Mesendoderm (in vitro differentiated cells): ENCODE measurements at regions not wholly inside any gene's neighbourhood (a gene's known extent, or its start where the extent isn't known, plus 50 kb on each side); places are given as distances from the start of the nearest gene placed in this dataset.

Experiments used
- DNase-seq: peaks from one replicate; pipeline ENCODE4 v3.0.0; 2013
- H2AK5ac ChIP-seq: 2 replicates; pipeline ENCODE4 v1.6.1; 2013; ENCODE audit warnings: low read length, inconsistent platforms
- H2BK120ac ChIP-seq: 2 replicates; pipeline ENCODE4 v1.6.1; 2013; ENCODE audit warnings: low read depth, mild to moderate bottlenecking, low read length, moderate library complexity, mixed read lengths
- H2BK15ac ChIP-seq: replicated peaks from 2 replicates; pipeline ENCODE4 v1.6.1; 2013; ENCODE audit warnings: low read depth, mild to moderate bottlenecking, moderate library complexity
- H2BK5ac ChIP-seq: 2 replicates; pipeline ENCODE4 v1.6.1; 2013; ENCODE audit warnings: low read length, inconsistent platforms
- H3K18ac ChIP-seq: 2 replicates; pipeline ENCODE4 v1.6.1; 2013; ENCODE audit warnings: mild to moderate bottlenecking, low read length, mixed read lengths
- H3K23ac ChIP-seq: one replicate; pipeline ENCODE4 v1.6.1; 2013; ENCODE audit warnings: low read length
- H3K27ac ChIP-seq: 2 replicates; pipeline ENCODE4 v1.5.1; 2013; ENCODE audit warnings: low read depth, mild to moderate bottlenecking, inconsistent platforms, low read length, moderate library complexity
- H3K27me3 ChIP-seq: 2 replicates; pipeline ENCODE4 v1.6.1; 2013; ENCODE audit warnings: low read length, control low read depth, mild to moderate bottlenecking, inconsistent platforms; ENCODE audit not compliant: insufficient read depth, poor library complexity
- H3K36me3 ChIP-seq: 2 replicates; pipeline ENCODE4 v1.6.1; 2013; ENCODE audit warnings: low read length, inconsistent platforms; ENCODE audit not compliant: control insufficient read depth, insufficient read depth
- H3K4ac ChIP-seq: one replicate; pipeline ENCODE4 v1.6.1; 2013; ENCODE audit warnings: low read depth, mild to moderate bottlenecking, low read length, moderate library complexity
- H3K4me1 ChIP-seq: 2 replicates; pipeline ENCODE4 v1.6.1; 2013; ENCODE audit warnings: low read depth, low read length, inconsistent platforms; ENCODE audit not compliant: control insufficient read depth
- H3K4me2 ChIP-seq: 2 replicates; pipeline ENCODE4 v1.6.1; 2013; ENCODE audit warnings: low read length
- H3K4me3 ChIP-seq: 2 replicates; pipeline ENCODE4 v1.5.1; 2013; ENCODE audit warnings: mild to moderate bottlenecking, low read length
- H3K56ac ChIP-seq: one replicate; pipeline ENCODE4 v1.6.1; 2013; ENCODE audit warnings: low read length
- H3K79me1 ChIP-seq: 2 replicates; pipeline ENCODE4 v1.6.1; 2013; ENCODE audit warnings: low read length, inconsistent platforms
- H3K79me2 ChIP-seq: 2 replicates; pipeline ENCODE4 v1.6.1; 2013; ENCODE audit warnings: mild to moderate bottlenecking, low read length; ENCODE audit not compliant: control insufficient read depth, insufficient read depth
- H3K9ac ChIP-seq: 2 replicates; pipeline ENCODE4 v1.6.1; 2013; ENCODE audit warnings: low read length, inconsistent platforms
- H4K5ac ChIP-seq: one replicate; pipeline ENCODE4 v1.6.1; 2013; ENCODE audit warnings: low read length
- H4K8ac ChIP-seq: one replicate; pipeline ENCODE4 v1.6.1; 2013; ENCODE audit warnings: low read depth, mild to moderate bottlenecking, control low read depth, low read length, moderate library complexity
- WGBS: extraction: QIAGEN DNeasy Blood & Tissue Kit; methylation state at CpG from one replicate; pipeline ENCODE4 v1.1.7; 2013; ENCODE audit warnings: low lambda C conversion rate, missing lambda C conversion rate; ENCODE audit not compliant: insufficient coverage; ENCODE audit errors: extremely low coverage; 5-methylcytosine and 5-hydroxymethylcytosine counted together

DNA sequence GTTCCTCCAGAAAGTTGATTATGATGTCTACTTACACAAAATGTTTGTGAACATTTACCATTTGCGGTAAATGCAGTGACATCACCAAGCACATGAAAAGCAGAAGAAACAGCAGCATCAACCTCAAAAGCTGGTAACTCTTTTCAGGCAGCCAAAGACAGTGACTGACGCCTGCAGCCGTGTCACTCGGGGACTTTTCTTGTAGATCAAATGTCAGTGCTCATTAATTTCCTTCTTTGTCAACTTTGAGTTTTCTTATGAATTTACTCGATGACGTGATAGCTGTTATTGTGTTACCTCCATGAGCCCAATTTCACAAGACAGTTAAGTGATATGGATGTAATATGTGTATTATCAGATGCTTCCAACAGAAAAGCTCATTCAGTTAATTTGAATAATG lies 92.5 kb downstream of the RIPK4 start:
- no peak overlapping the region for H2BK5ac ChIP-seq
- no peak overlapping the region for H3K23ac ChIP-seq
- DNase-seq, result no peak
- no peak overlapping the region for H3K4me3 ChIP-seq
- H4K5ac ChIP-seq, result no peak overlapping the region
- H3K4ac ChIP-seq, result no peak overlapping the region
- no peak overlapping the region for H2BK120ac ChIP-seq
- no peak overlapping the region for H3K56ac ChIP-seq
- H2AK5ac ChIP-seq, result no peak overlapping the region
- H3K9ac ChIP-seq, result no peak overlapping the region
- no peak overlapping the region for H4K8ac ChIP-seq
- H3K36me3 ChIP-seq, result no peaks in the 10 kb centered on the region
- WGBS, result no CpG with 5 or more reads among the region's 6 CpGs
- H3K79me2 ChIP-seq, result no peaks in the 10 kb centered on the region
- H3K27me3 ChIP-seq, result no peaks in the 10 kb centered on the region
- H3K18ac ChIP-seq, result no peak overlapping the region
- no peak overlapping the region for H3K27ac ChIP-seq
- peaks cover 4% of the 10 kb centered on the region for H3K4me1 ChIP-seq
- H3K79me1 ChIP-seq, result no peaks in the 10 kb centered on the region
- H3K4me2 ChIP-seq, result no peak overlapping the region
- H2BK15ac ChIP-seq, result no peak overlapping the region

DNA sequence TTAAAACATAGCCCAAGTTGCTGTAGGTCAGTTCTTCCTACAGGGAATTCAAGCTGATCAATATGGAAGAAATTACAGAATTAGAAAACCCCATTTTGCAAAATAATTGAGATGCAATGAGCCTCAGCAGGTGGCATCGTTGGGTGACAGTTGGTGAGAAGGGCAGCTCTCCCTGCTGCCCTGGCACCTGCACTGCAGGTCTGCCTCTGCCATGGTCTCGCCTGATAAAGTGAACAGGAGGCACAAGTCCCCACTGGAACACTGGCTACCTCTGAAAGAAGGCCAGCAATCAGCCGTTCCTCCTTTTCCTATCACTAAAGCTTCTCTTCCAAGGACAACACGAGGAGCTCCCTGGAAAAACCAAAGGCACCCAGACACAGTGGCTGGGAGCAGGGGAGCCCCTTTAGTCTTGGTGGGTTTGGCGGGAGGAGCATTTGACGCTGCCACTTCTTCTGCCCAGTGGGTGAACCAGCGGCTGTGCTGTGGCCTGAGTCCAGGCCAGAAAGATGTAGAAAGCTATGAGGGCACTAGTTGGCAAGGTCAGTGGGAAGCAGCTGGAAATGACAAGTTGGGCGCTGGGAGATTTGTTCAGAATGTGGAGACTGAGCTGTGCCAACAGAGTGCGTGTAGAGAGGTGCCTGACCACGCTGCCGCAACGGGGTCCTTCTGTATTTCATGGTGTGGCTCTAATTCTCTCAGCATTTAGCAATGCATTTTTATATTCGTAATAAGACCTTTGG lies 93.1 kb downstream of the RIPK4 start:
- WGBS, result no CpG with 5 or more reads among the region's 13 CpGs

DNA sequence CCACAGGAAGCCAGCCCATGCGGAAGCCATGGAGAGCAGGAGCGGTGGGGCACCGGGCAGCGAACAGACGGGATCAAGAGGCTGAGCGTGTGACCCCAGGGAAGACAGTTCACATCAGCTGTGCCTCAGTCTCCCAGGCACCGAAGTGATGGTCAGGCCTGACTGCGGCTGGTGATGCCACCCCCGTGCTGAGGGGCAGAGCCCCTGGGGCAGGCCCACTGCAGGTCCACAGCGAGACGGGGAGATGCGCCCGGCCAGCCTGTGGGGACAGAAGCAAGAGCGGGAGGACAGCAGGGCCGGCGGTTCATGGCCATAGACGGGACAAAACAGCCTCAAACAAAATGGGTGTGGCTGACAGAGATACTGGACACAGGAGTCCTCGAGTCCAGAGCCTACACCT lies 93.8 kb downstream of the RIPK4 start:
- Histone ChIP-seq H3K56ac (no peak overlapping the region), H3K4me2 (no peak overlapping the region), H3K27ac (no peak overlapping the region), H3K4ac (no peak overlapping the region), H2BK120ac (no peak overlapping the region), H2BK5ac (no peak overlapping the region), H3K36me3 (no peaks in the 10 kb centered on the region), H3K79me1 (no peaks in the 10 kb centered on the region), H4K8ac (no peak overlapping the region), H3K4me3 (no peak overlapping the region), H3K4me1 (no peaks in the 10 kb centered on the region), H3K23ac (no peak overlapping the region), H2BK15ac (no peak overlapping the region), H2AK5ac (no peak overlapping the region), H3K27me3 (no peaks in the 10 kb centered on the region), H3K79me2 (no peaks in the 10 kb centered on the region), H3K9ac (no peak overlapping the region), H3K18ac (no peak overlapping the region), H4K5ac (no peak overlapping the region)
- no peak for DNase-seq
- no CpG with 5 or more reads among the region's 18 CpGs for WGBS

More for the DNA sequence above, 93.1 kb downstream of the RIPK4 start:
- H3K27me3 ChIP-seq, result no peaks in the 10 kb centered on the region
- no peak overlapping the region for H3K4me3 ChIP-seq
- no peak overlapping the region for H3K27ac ChIP-seq
- DNase-seq, result no peak
- H2BK120ac ChIP-seq, result no peak overlapping the region
- H3K4me2 ChIP-seq, result no peak overlapping the region
- no peak overlapping the region for H3K4ac ChIP-seq
- H4K8ac ChIP-seq, result no peak overlapping the region
- H2BK15ac ChIP-seq, result no peak overlapping the region
- no peak overlapping the region for H4K5ac ChIP-seq
- H3K9ac ChIP-seq, result no peak overlapping the region
- no peak overlapping the region for H2BK5ac ChIP-seq
- no peaks in the 10 kb centered on the region for H3K79me1 ChIP-seq
- H3K36me3 ChIP-seq, result no peaks in the 10 kb centered on the region
- no peak overlapping the region for H3K18ac ChIP-seq
- H3K4me1 ChIP-seq, result peaks cover 4% of the 10 kb centered on the region
- no peak overlapping the region for H3K56ac ChIP-seq
- H3K79me2 ChIP-seq, result no peaks in the 10 kb centered on the region
- no peak overlapping the region for H2AK5ac ChIP-seq
- no peak overlapping the region for H3K23ac ChIP-seq

DNA sequence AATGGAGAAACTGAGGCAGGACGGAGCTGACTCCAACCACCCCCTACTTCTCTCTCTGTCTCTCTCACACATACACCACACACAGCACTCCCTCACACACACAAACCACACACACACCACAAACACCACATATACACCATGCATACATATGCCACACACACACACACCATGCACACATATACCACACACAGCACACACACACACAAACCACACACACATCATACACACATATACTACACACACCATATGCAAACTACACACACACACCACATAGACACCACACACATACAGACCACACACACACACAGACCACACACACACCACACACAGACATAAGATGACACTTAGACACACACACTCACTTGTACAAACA lies 94.3 kb downstream of the RIPK4 start:
- H2BK120ac ChIP-seq, result no peak overlapping the region
- WGBS, result no CpG with 5 or more reads among the region's 1 CpG
- no peak overlapping the region for H3K4me2 ChIP-seq
- H3K79me1 ChIP-seq, result no peaks in the 10 kb centered on the region
- no peak overlapping the region for H4K5ac ChIP-seq
- H2AK5ac ChIP-seq, result no peak overlapping the region
- no peaks in the 10 kb centered on the region for H3K36me3 ChIP-seq
- no peak overlapping the region for H4K8ac ChIP-seq
- no peak overlapping the region for H2BK5ac ChIP-seq
- no peaks in the 10 kb centered on the region for H3K79me2 ChIP-seq
- H3K4me1 ChIP-seq, result no peaks in the 10 kb centered on the region
- no peak overlapping the region for H2BK15ac ChIP-seq
- H3K4ac ChIP-seq, result no peak overlapping the region
- H3K9ac ChIP-seq, result no peak overlapping the region
- H3K27me3 ChIP-seq, result no peaks in the 10 kb centered on the region
- H3K18ac ChIP-seq, result no peak overlapping the region
- H3K23ac ChIP-seq, result no peak overlapping the region
- H3K4me3 ChIP-seq, result no peak overlapping the region
- no peak for DNase-seq
- no peak overlapping the region for H3K27ac ChIP-seq
- no peak overlapping the region for H3K56ac ChIP-seq

DNA sequence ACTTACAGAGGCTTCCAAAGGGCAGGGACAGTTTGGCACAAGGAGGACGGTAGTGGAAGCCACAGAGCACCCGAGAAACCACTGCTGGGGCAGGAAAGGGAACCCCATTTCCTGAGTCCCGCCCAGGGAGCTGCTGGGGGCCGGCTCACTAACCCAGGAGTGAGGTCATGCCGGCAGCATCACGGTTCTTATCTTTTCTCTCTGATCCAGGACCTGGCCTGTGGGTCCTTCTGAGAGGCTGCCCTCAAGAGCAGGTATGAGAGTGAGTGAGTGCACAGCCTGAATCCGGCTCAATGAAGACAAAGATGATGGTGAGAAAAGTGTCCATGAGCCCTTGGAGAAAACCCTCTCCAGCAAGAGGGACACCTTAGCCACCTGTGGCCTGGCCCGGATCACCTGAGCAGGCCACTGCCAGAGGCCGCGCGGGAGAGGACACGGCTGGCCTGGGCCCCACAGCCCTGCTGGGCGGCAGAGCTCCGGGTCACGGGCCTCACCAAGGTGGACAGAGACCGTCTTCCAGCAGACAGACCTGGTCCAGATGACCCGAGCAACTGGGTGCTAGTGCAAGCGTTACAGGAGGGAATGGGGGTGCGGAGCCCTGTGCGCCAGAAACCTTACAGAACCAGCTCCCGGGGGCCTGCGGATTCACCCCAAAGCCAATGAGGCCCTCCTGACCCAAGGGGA lies 94.9 kb downstream of the RIPK4 start:
- H3K27me3 ChIP-seq, result no peaks in the 10 kb centered on the region
- H2BK120ac ChIP-seq, result no peak overlapping the region
- H4K8ac ChIP-seq, result no peak overlapping the region
- no peak for DNase-seq
- H4K5ac ChIP-seq, result no peak overlapping the region
- no peaks in the 10 kb centered on the region for H3K4me1 ChIP-seq
- no peak overlapping the region for H3K4me3 ChIP-seq
- no peak overlapping the region for H3K4me2 ChIP-seq
- no peak overlapping the region for H3K27ac ChIP-seq
- no peak overlapping the region for H3K56ac ChIP-seq
- H3K23ac ChIP-seq, result no peak overlapping the region
- H2BK5ac ChIP-seq, result no peak overlapping the region
- no peaks in the 10 kb centered on the region for H3K79me2 ChIP-seq
- no CpG with 5 or more reads among the region's 22 CpGs for WGBS
- no peak overlapping the region for H2BK15ac ChIP-seq
- H2AK5ac ChIP-seq, result no peak overlapping the region
- H3K9ac ChIP-seq, result no peak overlapping the region
- no peak overlapping the region for H3K18ac ChIP-seq
- no peaks in the 10 kb centered on the region for H3K36me3 ChIP-seq
- H3K4ac ChIP-seq, result no peak overlapping the region
- no peaks in the 10 kb centered on the region for H3K79me1 ChIP-seq
